ENCODE measurements at regions not wholly inside any gene's neighbourhood (a gene's known extent, or its start where the extent isn't known, plus 50 kb on each side); places are given as distances from the start of the nearest gene placed in this dataset.

DNA sequence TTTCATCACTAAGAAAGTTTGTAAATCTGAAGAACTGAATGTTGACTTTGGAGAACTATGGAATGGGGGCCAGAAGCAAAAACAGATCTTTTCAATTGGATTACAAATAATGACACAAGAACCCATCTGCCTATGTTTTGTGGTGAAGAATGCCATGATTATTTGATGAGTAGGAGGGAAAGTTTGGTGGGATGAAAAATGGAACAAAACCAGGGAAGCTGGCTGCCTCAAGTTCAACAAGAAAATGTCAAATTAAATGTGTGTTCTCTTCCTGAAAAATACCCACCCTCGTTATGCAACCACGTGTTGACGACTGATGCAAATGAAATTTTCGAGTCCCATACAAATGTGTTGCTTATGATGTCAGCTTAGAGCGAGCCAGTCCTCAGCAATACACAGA, 208.5 kb downstream of the GPR37 start:
- TF ChIP-seq, protein P1, sequence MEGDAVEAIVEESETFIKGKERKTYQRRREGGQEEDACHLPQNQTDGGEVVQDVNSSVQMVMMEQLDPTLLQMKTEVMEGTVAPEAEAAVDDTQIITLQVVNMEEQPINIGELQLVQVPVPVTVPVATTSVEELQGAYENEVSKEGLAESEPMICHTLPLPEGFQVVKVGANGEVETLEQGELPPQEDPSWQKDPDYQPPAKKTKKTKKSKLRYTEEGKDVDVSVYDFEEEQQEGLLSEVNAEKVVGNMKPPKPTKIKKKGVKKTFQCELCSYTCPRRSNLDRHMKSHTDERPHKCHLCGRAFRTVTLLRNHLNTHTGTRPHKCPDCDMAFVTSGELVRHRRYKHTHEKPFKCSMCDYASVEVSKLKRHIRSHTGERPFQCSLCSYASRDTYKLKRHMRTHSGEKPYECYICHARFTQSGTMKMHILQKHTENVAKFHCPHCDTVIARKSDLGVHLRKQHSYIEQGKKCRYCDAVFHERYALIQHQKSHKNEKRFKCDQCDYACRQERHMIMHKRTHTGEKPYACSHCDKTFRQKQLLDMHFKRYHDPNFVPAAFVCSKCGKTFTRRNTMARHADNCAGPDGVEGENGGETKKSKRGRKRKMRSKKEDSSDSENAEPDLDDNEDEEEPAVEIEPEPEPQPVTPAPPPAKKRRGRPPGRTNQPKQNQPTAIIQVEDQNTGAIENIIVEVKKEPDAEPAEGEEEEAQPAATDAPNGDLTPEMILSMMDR (IDR thresholded peaks at IDR 0.05) = no peak
- no peaks in the 10 kb centered on the region for H3K36me3 ChIP-seq
- H3K9me3 ChIP-seq = no peaks in the 10 kb centered on the region
- H3K4me3 ChIP-seq = no peak overlapping the region
- no peaks in the 10 kb centered on the region for H3K4me1 ChIP-seq
- ATAC-seq = no peak
- intact Hi-C loops (cut with DNase I) = no loop called here
- no peak for DNase-seq
- no peaks in the 10 kb centered on the region for H3K27me3 ChIP-seq
- H3K27ac ChIP-seq = no peak overlapping the region

DNA sequence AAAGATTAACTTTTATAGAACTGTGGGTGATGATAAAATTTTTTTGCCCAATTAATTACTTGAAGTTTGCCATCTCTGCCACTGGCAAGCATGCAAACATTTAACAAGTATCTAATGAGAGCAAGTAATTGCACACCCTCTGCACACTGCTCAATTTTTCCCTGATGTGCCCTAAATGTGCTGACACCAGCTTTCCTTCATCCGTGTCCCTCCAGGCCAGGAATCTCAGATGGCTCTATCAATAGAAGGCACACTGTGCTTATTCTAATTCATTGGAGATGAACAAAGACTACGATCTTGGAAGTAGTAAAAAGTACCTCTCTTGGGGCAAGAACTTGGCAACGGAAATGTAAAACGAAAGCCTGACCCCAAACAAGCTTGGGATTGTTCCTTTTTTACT, 212.1 kb downstream of the GPR37 start:
- intact Hi-C loops (cut with DNase I) = no loop called here
- Histone ChIP-seq H3K27ac (no peak overlapping the region), H3K4me1 (no peaks in the 10 kb centered on the region), H3K27me3 (no peaks in the 10 kb centered on the region), H3K9me3 (no peaks in the 10 kb centered on the region), H3K36me3 (no peaks in the 10 kb centered on the region), H3K4me3 (no peak overlapping the region)
- TF ChIP-seq, protein P1 (IDR thresholded peaks at IDR 0.05) = no peak
- DNase-seq (no peak), ATAC-seq (no peak)

DNA sequence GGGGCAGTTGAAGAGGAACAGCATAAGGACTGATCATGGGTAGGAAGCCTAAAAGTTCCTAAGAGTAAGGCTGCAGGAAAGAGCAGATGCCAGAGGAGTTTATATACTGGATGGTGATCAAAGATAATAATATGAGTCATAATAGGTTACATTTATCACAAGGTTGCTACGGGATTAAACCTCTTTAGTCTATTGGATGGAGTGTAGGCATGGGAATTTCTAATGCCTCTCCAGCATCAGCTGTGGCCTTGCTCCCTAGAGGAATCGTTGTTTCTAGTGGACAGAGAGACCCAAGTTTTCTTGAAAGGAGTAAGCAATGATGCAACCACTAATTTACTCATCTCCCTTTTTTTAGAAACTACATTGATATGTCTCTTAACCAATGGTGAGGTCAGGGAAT, 213.4 kb downstream of the GPR37 start:
- Histone ChIP-seq H3K27ac (no peak overlapping the region), H3K27me3 (no peaks in the 10 kb centered on the region), H3K4me3 (no peak overlapping the region), H3K36me3 (no peaks in the 10 kb centered on the region), H3K9me3 (no peaks in the 10 kb centered on the region), H3K4me1 (no peaks in the 10 kb centered on the region)
- intact Hi-C loops (cut with DNase I) = no loop called here
- ATAC-seq = no peak
- DNase-seq = no peak
- TF ChIP-seq, protein P1 (IDR thresholded peaks at IDR 0.05) = no peak

DNA sequence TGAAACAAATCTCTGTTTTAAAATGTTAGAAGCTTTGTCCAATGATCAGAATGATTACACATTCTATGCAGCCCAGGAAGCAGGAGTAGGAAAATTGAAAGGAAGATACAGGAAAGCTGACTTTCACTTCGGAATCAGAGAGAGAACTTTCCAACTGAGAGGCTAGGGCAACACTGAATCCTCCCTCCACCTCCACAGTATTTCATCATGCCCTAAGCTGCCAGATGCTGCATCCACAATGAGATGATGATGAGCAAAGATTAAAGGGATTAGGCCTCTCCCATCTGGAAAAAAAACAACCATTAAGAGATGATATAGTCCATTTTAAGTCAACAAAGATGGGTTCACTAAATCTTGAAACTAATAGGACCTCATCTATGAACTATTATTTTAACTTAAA, 215.6 kb downstream of the GPR37 start:
- no peak for DNase-seq
- no peaks in the 10 kb centered on the region for H3K36me3 ChIP-seq
- H3K27ac ChIP-seq = no peak overlapping the region
- no peak overlapping the region for H3K4me3 ChIP-seq
- no peaks in the 10 kb centered on the region for H3K27me3 ChIP-seq
- no peaks in the 10 kb centered on the region for H3K4me1 ChIP-seq
- ATAC-seq = no peak
- H3K9me3 ChIP-seq = no peaks in the 10 kb centered on the region
- intact Hi-C loops (cut with DNase I) = no loop called here
- TF ChIP-seq, protein P1 (IDR thresholded peaks at IDR 0.05) = no peak

DNA sequence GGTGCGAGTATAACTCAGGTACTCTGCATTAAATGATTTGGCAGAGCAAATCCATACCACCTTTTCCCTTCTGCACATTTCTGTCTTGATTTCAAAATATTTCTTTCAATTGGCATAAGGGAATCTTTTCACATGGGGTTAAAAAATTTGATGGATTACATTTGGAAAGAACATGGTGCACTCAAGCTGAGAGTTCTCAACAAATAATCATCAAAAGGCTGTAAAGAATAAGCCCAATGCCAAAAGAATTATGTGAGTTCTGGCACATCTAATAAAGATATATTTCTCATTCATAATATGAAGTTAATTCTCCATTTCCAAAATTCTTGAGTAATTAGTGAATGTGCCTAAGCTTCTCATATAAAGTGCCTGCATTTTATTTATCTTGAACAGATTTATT, 223.1 kb downstream of the GPR37 start:
- Histone ChIP-seq H3K4me3 (no peak overlapping the region), H3K4me1 (no peaks in the 10 kb centered on the region), H3K27me3 (no peaks in the 10 kb centered on the region), H3K27ac (no peak overlapping the region), H3K36me3 (no peaks in the 10 kb centered on the region), H3K9me3 (no peaks in the 10 kb centered on the region)
- TF ChIP-seq, protein P1 (IDR thresholded peaks at IDR 0.05) = no peak
- ATAC-seq (no peak), DNase-seq (peak in 2 of 4 donors; percentile 49 to 65)
- intact Hi-C loops (cut with DNase I) = no loop called here
